Hepatic stellate cell (primary cell): ENCODE measurements at regions not wholly inside any gene's neighbourhood (a gene's known extent, or its start where the extent isn't known, plus 50 kb on each side); places are given as distances from the start of the nearest gene placed in this dataset.
"Not testable (repeated sequence)": the region's sequence is repeated elsewhere in the genome, so short reads cannot be mapped to it uniquely, and the experiment has no call there.

Experiments
- DNase-seq: peaks from one replicate; pipeline ENCODE4 v3.0.0; 2011; ENCODE audit warnings: low spot score

GRCh38 chr3:127417709-127418559, 130.1 kb upstream of the PRR20G start:
- DNase-seq, result no peak

GRCh38 chr3:127413871-127414270, 126.0 kb upstream of the PRR20G start:
- DNase-seq, result no peak

- no peak for DNase-seq
These were observed 125.5 kb upstream of the PRR20G start for GRCh38 chr3:127413318-127413673.

GRCh38 chr3:127412578-127413317, 124.9 kb upstream of the PRR20G start:
- no peak for DNase-seq

- not testable (repeated sequence) for DNase-seq
These were observed 124.0 kb upstream of the PRR20G start for GRCh38 chr3:127411875-127412274.

- DNase-seq, result no peak
These were observed 123.4 kb upstream of the PRR20G start for GRCh38 chr3:127411083-127411727.

GRCh38 chr3:127410678-127411077, 122.8 kb upstream of the PRR20G start:
- no peak for DNase-seq

GRCh38 chr3:127410137-127410488, 122.3 kb upstream of the PRR20G start:
- DNase-seq, result no peak

- no peak for DNase-seq
These were observed 121.7 kb upstream of the PRR20G start for GRCh38 chr3:127409421-127410136.

- DNase-seq, result no peak
These were observed 121.0 kb upstream of the PRR20G start for GRCh38 chr3:127408684-127409420.

GRCh38 chr3:127408022-127408683, 120.3 kb upstream of the PRR20G start:
- no peak for DNase-seq

- no peak for DNase-seq
These were observed 119.4 kb upstream of the PRR20G start for GRCh38 chr3:127407026-127407939.

GRCh38 chr3:127406309-127407025, 118.6 kb upstream of the PRR20G start:
- DNase-seq, result no peak

GRCh38 chr3:127405791-127406190, 117.9 kb upstream of the PRR20G start:
- no peak for DNase-seq

GRCh38 chr3:127405010-127405598, 117.3 kb upstream of the PRR20G start:
- no peak for DNase-seq

- no peak for DNase-seq
These were observed 116.6 kb upstream of the PRR20G start for GRCh38 chr3:127404221-127405009.

GRCh38 chr3:127403795-127404194, 115.9 kb upstream of the PRR20G start:
- DNase-seq, result no peak

- no peak for DNase-seq
These were observed 111.3 kb upstream of the PRR20G start for GRCh38 chr3:127399154-127399553.
